ENCODE measurements at regions not wholly inside any gene's neighbourhood (a gene's known extent, or its start where the extent isn't known, plus 50 kb on each side); places are given as distances from the start of the nearest gene placed in this dataset.
"Not testable (repeated sequence)": the region's sequence is repeated elsewhere in the genome, so short reads cannot be mapped to it uniquely, and the experiment has no call there.

- no peak for ATAC-seq (ENCODE audit: low FRiP score)
- TF ChIP-seq CTCF (IDR thresholded peaks at IDR 0.05) = no peak
- DNase-seq (ENCODE audit: low spot score) = no peak
These were observed 180.5 kb upstream of the ZNF469 start for GRCh38 chr16:88202207-88202745.

DNA sequence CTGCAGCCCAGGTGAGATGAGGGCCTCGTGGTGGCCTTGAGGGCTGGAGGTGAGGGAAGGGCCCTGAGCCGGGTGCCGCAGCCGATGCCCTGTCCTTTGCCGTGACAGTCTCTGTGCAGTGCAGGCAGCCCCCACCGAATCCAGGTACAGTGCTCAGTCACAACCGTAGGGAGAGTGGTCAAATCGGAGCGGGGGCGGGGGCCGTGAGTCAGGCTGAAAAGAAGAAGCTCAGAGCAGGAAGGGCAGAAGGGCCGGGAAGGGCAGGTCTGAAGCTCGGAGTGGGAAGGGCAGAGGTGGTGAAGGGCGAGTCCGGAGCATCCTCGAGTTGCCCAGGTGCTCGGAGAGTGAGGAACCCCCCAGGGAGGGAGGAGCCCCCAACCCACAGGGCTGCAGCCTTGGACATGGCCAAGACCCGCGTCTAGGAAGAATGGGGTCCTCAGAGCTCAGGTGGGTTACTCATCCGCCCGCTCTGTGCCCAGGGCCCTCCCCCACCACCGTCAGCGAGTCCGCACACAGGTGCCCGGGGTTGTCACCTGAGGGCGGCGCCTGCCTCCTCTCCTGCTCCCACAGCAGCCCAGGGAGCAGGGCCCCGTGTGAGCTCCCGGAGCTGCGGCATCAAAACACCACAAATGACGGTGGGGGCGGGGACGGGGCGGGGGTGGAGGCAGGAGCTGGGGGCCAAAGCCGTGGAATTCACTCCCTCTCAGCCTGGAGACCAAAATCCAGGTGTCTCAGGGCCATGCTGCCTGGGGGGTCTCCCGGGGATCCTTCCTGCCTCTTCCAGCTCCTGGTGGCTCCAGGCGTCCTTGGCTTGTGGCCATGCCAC, 179.7 kb upstream of the ZNF469 start:
- ATAC-seq (ENCODE audit: low FRiP score); DNase-seq (ENCODE audit: low spot score): not testable (repeated sequence)

GRCh38 chr16:88204131-88205110, 178.3 kb upstream of the ZNF469 start:
- not testable (repeated sequence) for ATAC-seq (ENCODE audit: low FRiP score); DNase-seq (ENCODE audit: low spot score)

DNA sequence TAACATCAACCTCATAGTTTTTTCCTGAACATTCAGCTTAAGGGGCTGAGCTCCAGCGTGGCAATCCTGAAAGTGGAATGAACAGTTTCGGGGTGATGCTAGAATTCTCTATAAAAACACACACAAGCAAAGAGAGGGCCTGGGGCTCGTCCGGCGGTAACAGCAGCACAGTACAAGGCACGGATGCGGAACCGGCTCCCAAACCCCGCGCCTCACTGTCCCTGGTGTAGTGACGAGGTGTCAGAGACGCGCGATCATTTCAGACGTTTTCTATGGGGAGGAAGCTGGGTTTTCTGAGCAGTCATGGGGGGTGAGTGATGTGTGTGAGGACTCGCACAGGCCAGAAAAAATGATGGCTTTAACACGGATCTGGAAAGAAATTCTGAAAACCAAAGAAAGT, 177.3 kb upstream of the ZNF469 start:
- not testable (repeated sequence) for DNase-seq (ENCODE audit: low spot score); ATAC-seq (ENCODE audit: low FRiP score)

DNA sequence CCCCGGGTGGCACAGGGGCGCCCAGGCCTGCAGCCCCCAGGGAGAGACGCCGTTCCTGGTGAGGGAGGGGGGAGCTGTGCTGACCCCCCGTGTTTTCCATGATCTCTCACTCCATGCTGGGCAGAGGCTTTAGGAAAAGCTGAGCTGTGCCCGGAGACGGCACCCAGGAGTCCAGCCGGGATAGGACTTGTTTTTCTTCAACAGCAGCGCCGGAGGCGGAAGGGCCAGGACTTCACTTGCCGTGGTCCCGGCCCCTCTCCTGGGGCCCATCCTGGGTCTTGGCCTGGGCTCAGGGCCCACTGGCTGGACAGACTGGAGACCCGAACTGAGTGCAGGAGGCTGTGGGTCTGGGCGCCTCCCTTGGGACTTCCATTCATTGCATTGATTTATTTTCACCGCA, 176.8 kb upstream of the ZNF469 start:
- DNase-seq (ENCODE audit: low spot score); ATAC-seq (ENCODE audit: low FRiP score): not testable (repeated sequence)

DNA sequence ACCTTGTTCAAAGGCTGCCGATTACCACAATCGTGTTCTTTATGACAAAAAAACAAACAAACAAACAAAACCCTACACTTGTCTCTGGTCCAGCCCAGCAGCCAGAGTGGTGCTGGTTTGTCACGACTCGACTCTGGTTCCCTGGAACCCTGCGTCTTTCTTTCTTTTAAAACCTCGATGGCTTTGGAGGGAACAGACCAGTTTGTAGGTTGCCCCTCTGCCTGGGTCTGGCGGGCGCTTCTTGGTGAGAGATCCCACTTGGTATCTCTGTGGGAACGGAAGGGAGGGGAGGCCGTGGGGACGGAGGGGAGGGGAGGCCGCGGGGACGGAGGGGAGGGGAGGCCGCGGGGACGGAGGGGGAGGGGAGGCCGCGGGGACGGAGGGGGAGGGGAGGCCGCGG, 176.2 kb upstream of the ZNF469 start:
- not testable (repeated sequence) for DNase-seq (ENCODE audit: low spot score); ATAC-seq (ENCODE audit: low FRiP score)

DNA sequence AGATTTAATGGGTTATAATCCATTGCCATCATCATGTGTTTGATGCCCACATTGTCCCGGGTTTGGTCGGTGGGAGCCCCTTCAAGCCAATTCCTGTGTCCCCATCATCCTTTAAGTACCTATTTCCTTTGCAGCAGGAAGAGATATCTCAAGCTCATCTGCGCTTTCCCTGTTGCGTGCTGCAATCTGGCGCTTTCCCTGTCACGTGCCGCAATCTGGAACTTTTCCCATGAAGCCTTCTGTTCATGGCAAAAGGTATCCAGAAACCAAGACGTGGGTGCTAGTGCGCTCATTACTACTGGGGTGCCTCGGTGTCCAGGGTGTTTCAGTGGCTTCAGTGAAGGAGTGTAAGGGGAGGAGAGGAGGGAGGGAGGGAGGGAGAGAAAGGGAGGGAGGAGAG, 174.6 kb upstream of the ZNF469 start:
- ATAC-seq (ENCODE audit: low FRiP score) (no peak), DNase-seq (ENCODE audit: low spot score) (no peak)
- no peak for TF ChIP-seq CTCF (IDR thresholded peaks at IDR 0.05)

- DNase-seq (ENCODE audit: low spot score); ATAC-seq (ENCODE audit: low FRiP score): not testable (repeated sequence)
These were observed 174.0 kb upstream of the ZNF469 start for GRCh38 chr16:88208776-88209175.

GRCh38 chr16:88209579-88209978, 173.2 kb upstream of the ZNF469 start:
- ATAC-seq (ENCODE audit: low FRiP score); DNase-seq (ENCODE audit: low spot score): not testable (repeated sequence)

GRCh38 chr16:88213937-88214336, 168.8 kb upstream of the ZNF469 start:
- DNase-seq (ENCODE audit: low spot score); ATAC-seq (ENCODE audit: low FRiP score): not testable (repeated sequence)

GRCh38 chr16:88221001-88221761, 161.6 kb upstream of the ZNF469 start:
- ATAC-seq (ENCODE audit: low FRiP score); DNase-seq (ENCODE audit: low spot score): not testable (repeated sequence)

DNA sequence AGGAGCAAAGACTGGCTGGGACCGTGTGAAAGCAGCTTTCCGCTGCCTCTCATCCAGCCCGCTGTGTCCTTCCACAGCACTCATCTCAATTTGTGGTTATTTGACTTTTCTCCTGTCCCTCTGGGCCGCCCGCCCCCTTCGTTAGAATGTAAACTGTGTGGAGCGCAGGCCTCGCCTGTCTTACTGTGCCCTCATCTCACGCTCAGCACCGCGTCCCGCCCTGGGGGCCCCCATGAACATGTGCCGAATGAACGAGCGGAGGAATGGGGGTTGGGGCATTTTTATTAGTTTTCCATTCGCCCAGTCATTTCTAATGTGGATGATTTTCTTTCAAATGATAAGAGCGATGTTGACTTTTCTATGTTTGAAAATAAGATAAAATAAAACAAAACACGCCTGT, 159.1 kb upstream of the ZNF469 start:
- not testable (repeated sequence) for ATAC-seq (ENCODE audit: low FRiP score); DNase-seq (ENCODE audit: low spot score)

DNA sequence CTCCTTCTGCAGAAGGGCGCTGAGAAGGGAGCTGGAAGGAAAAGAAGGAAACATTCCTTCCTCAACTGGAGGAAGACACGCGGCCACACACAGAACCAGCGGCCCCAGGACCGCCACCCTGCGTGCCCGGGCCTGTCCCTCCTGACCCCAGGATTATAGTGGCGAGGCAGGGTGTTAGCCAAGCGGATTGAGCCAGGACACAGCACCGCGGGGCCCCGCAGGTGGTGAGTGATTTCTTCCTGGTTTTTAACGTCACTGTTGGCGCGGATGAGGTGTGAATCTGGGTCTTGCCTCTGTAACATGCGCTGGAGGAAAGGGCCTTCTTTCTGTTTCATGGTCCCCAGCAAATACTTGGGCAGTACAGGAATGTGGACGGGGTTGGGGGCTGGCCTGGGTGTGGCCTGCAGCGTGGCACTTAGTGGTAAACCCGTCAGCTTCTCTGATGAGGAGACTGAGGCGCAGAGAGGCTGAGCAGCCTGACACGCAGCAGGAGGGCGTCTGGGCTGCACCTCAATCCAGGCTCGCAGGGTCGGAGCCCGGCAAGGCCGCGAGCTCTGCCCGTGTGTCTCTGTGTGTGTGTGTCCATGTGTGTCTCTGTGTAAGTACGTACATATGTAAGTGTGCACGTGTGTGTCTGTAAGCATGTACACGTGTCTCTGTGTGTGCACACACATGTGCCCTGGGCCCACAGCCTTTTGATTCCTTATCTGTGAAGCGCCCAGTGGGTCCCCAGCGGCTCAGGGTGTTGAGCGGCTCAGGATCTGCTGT, 158.4 kb upstream of the ZNF469 start:
- not testable (repeated sequence) for DNase-seq (ENCODE audit: low spot score); ATAC-seq (ENCODE audit: low FRiP score)

DNA sequence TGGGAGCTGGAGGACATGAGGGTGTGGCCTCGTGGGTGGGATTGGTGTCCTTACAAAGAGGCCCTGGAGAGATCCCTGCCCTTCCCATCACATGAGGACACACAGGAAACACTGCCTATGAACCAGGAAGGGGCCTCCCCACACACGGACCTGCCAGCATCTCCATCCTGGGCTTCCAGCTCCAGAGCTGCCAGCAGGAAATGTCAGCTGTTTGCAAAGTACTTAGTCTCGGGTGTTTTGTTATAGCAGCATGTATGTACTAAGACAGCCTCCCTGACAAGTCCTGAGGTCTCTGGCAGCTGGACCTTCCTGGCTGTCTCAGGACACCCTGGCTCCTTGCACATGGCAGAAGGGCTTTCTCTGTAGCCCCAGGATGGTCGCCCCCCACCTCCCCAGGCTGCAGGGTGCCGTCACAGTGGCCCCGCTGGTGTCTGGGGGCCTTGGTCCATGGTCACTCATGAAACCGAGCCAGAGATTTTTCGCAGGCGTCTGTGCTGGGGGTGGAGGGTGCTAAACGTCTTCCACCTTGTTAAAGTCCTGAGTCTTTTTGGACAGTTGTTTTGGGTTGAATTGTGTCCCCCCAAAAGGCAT, 157.0 kb upstream of the ZNF469 start:
- not testable (repeated sequence) for ATAC-seq (ENCODE audit: low FRiP score); DNase-seq (ENCODE audit: low spot score)

DNA sequence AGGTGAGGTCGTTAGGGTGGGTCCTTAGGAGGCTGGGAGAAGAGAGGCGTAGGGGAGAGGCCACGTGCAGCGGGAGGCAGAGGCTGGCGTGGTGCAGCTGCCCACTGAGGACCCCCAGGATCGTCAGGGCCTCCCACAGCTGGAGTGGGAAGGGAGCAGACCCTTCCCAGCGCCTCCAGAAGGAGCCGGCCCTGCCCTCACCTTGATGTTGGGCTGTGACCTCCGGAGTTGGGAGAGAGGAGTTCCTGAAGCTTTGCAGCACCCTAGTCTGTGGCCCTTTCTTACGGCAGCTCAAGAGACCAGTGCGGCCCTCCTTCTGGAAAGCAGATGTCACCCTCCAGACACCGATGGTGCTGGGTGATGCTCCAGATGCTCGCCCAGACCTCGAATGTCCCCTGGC, 156.5 kb upstream of the ZNF469 start:
- not testable (repeated sequence) for DNase-seq (ENCODE audit: low spot score); ATAC-seq (ENCODE audit: low FRiP score)

Data from omental fat pad (tissue), 3 donors.